ENCODE measurements at regions not wholly inside any gene's neighbourhood (a gene's known extent, or its start where the extent isn't known, plus 50 kb on each side); places are given as distances from the start of the nearest gene placed in this dataset.
"Not testable (repeated sequence)": the region's sequence is repeated elsewhere in the genome, so short reads cannot be mapped to it uniquely, and the experiment has no call there.

GRCh38 chr16:88151859-88152843 is 200.9 kb downstream of the BANP start:
- TF ChIP-seq POLR2A (IDR thresholded peaks at IDR 0.05; ENCODE audit: low read depth, low read length); CTCF (IDR thresholded peaks at IDR 0.05; ENCODE audit: extremely low read depth in 1 of 2, insufficient read depth in 1 of 2, low read depth in 1 of 2, low read length in 2 of 2); EZH2 (IDR thresholded peaks at IDR 0.05; ENCODE audit: borderline replicate concordance, low read depth, low read length, severe bottlenecking); MAX (IDR thresholded peaks at IDR 0.05; ENCODE audit: insufficient read depth, insufficient read length): not testable (repeated sequence)
